ENCODE measurements at regions not wholly inside any gene's neighbourhood (a gene's known extent, or its start where the extent isn't known, plus 50 kb on each side); places are given as distances from the start of the nearest gene placed in this dataset.

- DNase-seq = no peak
Observed at GRCh38 chr7:36076074-36076473, 77.0 kb upstream of the EEPD1 start.

- no peak for DNase-seq
Observed at GRCh38 chr7:36078816-36079360, 74.2 kb upstream of the EEPD1 start.

GRCh38 chr7:36079446-36080025 is 73.5 kb upstream of the EEPD1 start:
- DNase-seq = no peak

- DNase-seq = no peak
Observed at GRCh38 chr7:36080843-36081242, 72.2 kb upstream of the EEPD1 start.

GRCh38 chr7:36082216-36082615 is 70.8 kb upstream of the EEPD1 start:
- no peak for DNase-seq

GRCh38 chr7:36082910-36083309 is 70.1 kb upstream of the EEPD1 start:
- DNase-seq = no peak

GRCh38 chr7:36083626-36084380 is 69.3 kb upstream of the EEPD1 start:
- no peak for DNase-seq

GRCh38 chr7:36084485-36085091 is 68.5 kb upstream of the EEPD1 start:
- DNase-seq = no peak

GRCh38 chr7:36085096-36085495 is 68.0 kb upstream of the EEPD1 start:
- DNase-seq = no peak

- no peak for DNase-seq
Observed at GRCh38 chr7:36086571-36086970, 66.5 kb upstream of the EEPD1 start.

- no peak for DNase-seq
Observed at GRCh38 chr7:36088553-36088952, 64.5 kb upstream of the EEPD1 start.

GRCh38 chr7:36088966-36089365 is 64.1 kb upstream of the EEPD1 start:
- DNase-seq = no peak

- DNase-seq = no peak
Observed at GRCh38 chr7:36090976-36091873, 61.8 kb upstream of the EEPD1 start.

- DNase-seq = no peak
Observed at GRCh38 chr7:36091874-36092176, 61.2 kb upstream of the EEPD1 start.

- no peak for DNase-seq
Observed at GRCh38 chr7:36092221-36092771, 60.8 kb upstream of the EEPD1 start.

GRCh38 chr7:36096460-36097095 is 56.5 kb upstream of the EEPD1 start:
- DNase-seq = no peak

GRCh38 chr7:36098096-36098495 is 55.0 kb upstream of the EEPD1 start:
- no peak for DNase-seq

- no peak for DNase-seq
Observed at GRCh38 chr7:36100226-36100625, 52.8 kb upstream of the EEPD1 start.

GRCh38 chr7:36100634-36101033 is 52.4 kb upstream of the EEPD1 start:
- DNase-seq = no peak
